OCI-LY3 (cell line): ENCODE measurements at regions not wholly inside any gene's neighbourhood (a gene's known extent, or its start where the extent isn't known, plus 50 kb on each side); places are given as distances from the start of the nearest gene placed in this dataset.

Experiments
- H2AFZ ChIP-seq: fragments of 200-600, 300-600 bp; shearing (Covaris generic); 2 replicates; pipeline ENCODE4 v1.6.0; 2014; ENCODE audit warnings: antibody characterized with exemption, low read depth, low read length
- H3K27ac ChIP-seq: fragments of 200-600, 300-600 bp; sonication (generic); 2 replicates; pipeline ENCODE4 v1.5.1; 2014; ENCODE audit warnings: mild to moderate bottlenecking, low read length, moderate library complexity, mixed read lengths
- H3K27me3 ChIP-seq: fragments of 200-600, 300-600 bp; sonication (generic); 2 replicates; pipeline ENCODE4 v1.6.1; 2014; ENCODE audit warnings: low read depth, low read length, mixed read lengths
- H3K36me3 ChIP-seq: fragments of 200-600, 300-600 bp; sonication (generic); replicated peaks from 2 replicates; pipeline ENCODE3; 2014; ENCODE audit warnings: low read depth, low read length, mixed read lengths
- H3K4me1 ChIP-seq: fragments of 300-600, 200-600 bp; sonication (generic); 2 replicates; pipeline ENCODE4 v1.6.1; 2014; ENCODE audit warnings: low read length, mixed read lengths
- H3K4me2 ChIP-seq: fragments of 200-600, 300-600 bp; sonication (generic); 2 replicates; pipeline ENCODE4 v1.6.1; 2014; ENCODE audit warnings: low read length, mixed read lengths
- H3K4me3 ChIP-seq: fragments of 300-600, 200-600 bp; sonication (generic); 2 replicates; pipeline ENCODE4 v1.5.1; 2014; ENCODE audit warnings: antibody characterized with exemption, mild to moderate bottlenecking, low read length, moderate library complexity
- H3K79me2 ChIP-seq: fragments of 300-600, 200-600 bp; shearing (Covaris generic); 2 replicates; pipeline ENCODE4 v1.6.1; 2014; ENCODE audit warnings: mild to moderate bottlenecking, low read length, mixed read lengths
- H3K9ac ChIP-seq: fragments of 300-600, 200-600 bp; shearing (Covaris generic); 2 replicates; pipeline ENCODE4 v1.6.0; 2014; ENCODE audit warnings: mild to moderate bottlenecking, low read length, moderate library complexity
- H3K9me3 ChIP-seq: fragments of 200-600, 300-600 bp; shearing (Covaris generic); 2 replicates; pipeline ENCODE4 v1.6.1; 2014; ENCODE audit warnings: low read length, mixed read lengths; ENCODE audit not compliant: insufficient read depth
- H4K20me1 ChIP-seq: fragments of 200-600, 300-600 bp; sonication (generic); 2 replicates; pipeline ENCODE4 v1.6.1; 2016; ENCODE audit warnings: low read length, mixed read lengths; ENCODE audit not compliant: insufficient read depth
- EZH2phosphoT487 ChIP-seq: fragments of 200-600 bp; shearing (Covaris generic); IDR thresholded peaks from 2 replicates; pipeline ENCODE4 v1.6.1; 2018; ENCODE audit warnings: antibody characterized with exemption, mixed run types, low read depth
- TF ChIP-seq, protein P1 (sequence below): fragments of 200-600, 300-600 bp; sonication (generic); IDR thresholded peaks from 2 replicates; pipeline ENCODE4 v1.5.1; 2014; ENCODE audit warnings: antibody characterized with exemption, low read length, low read depth

DNA sequence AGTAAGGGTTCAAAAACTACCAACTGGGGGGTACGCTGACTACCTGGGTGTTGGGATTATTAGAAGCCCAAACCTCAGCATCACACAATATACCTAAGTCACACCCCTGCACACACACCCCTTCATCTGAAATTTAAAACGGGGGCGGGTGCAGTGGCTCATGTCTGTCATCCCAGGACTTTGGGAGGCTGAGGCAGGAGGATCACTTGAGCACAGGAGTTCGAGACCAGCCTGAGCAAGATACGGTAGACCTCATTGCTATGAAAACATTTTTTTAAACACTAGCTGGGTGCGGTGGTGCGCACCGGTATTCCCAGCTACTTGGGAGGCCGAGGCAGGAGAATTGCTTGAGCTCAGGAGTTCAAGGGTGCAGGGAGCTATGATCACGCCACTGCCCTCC lies 331.0 kb downstream of the ASMT start:
- Histone ChIP-seq H3K79me2 (no peaks in the 10 kb centered on the region), H3K4me1 (no peaks in the 10 kb centered on the region), H3K27me3 (no peaks in the 10 kb centered on the region), H3K9me3 (no peaks in the 10 kb centered on the region), H3K4me2 (no peak overlapping the region), H3K9ac (no peak overlapping the region), H4K20me1 (no peaks in the 10 kb centered on the region), H3K4me3 (no peak overlapping the region), H3K27ac (no peak overlapping the region), H2AFZ (no peak overlapping the region), H3K36me3 (no peaks in the 10 kb centered on the region)
- TF ChIP-seq EZH2phosphoT487: no peak
- TF ChIP-seq, protein P1, sequence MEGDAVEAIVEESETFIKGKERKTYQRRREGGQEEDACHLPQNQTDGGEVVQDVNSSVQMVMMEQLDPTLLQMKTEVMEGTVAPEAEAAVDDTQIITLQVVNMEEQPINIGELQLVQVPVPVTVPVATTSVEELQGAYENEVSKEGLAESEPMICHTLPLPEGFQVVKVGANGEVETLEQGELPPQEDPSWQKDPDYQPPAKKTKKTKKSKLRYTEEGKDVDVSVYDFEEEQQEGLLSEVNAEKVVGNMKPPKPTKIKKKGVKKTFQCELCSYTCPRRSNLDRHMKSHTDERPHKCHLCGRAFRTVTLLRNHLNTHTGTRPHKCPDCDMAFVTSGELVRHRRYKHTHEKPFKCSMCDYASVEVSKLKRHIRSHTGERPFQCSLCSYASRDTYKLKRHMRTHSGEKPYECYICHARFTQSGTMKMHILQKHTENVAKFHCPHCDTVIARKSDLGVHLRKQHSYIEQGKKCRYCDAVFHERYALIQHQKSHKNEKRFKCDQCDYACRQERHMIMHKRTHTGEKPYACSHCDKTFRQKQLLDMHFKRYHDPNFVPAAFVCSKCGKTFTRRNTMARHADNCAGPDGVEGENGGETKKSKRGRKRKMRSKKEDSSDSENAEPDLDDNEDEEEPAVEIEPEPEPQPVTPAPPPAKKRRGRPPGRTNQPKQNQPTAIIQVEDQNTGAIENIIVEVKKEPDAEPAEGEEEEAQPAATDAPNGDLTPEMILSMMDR: no peak

DNA sequence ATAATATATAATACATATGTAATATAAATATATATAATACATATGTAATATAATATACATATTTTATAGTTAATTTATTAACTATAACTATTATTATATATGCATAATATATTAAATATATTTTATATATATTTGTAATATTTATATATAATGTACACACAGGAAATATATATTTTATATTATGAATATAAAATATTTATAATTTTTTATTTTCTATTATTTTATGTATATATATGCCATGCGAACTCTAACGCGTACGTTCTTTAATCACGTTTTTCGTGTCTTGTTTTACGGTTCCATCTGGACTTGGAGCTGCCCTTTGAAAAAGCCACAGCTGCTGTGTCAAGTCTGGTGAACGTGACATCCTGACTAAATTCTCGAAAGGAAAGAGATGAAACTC lies 332.1 kb downstream of the ASMT start:
- Histone ChIP-seq H3K4me2 (no peak overlapping the region), H3K9me3 (no peaks in the 10 kb centered on the region), H3K79me2 (no peaks in the 10 kb centered on the region), H2AFZ (no peak overlapping the region), H3K36me3 (no peaks in the 10 kb centered on the region), H3K27me3 (no peaks in the 10 kb centered on the region), H4K20me1 (no peaks in the 10 kb centered on the region), H3K27ac (no peak overlapping the region), H3K4me3 (no peak overlapping the region), H3K9ac (no peak overlapping the region), H3K4me1 (no peaks in the 10 kb centered on the region)
- TF ChIP-seq, protein P1: no peak
- TF ChIP-seq EZH2phosphoT487: no peak
